Fibroblast of the aortic adventitia (primary cell): ENCODE measurements at regions not wholly inside any gene's neighbourhood (a gene's known extent, or its start where the extent isn't known, plus 50 kb on each side); places are given as distances from the start of the nearest gene placed in this dataset.

Experiments
- DNase-seq: peaks from one replicate; pipeline ENCODE4 v3.0.0-alpha.2; 2010; ENCODE audit warnings: low read depth
- H3K4me3 ChIP-seq: 2 replicates; pipeline ENCODE4 v1.5.1; 2011; ENCODE audit warnings: low read depth, mild to moderate bottlenecking, control low read depth, low read length, moderate library complexity
- TF ChIP-seq, protein P1 (sequence below): IDR thresholded peaks from 2 replicates; pipeline ENCODE4 v1.5.1; 2011; ENCODE audit warnings: mild to moderate bottlenecking, low read length, control low read depth, inconsistent platforms; ENCODE audit not compliant: insufficient read depth

DNA sequence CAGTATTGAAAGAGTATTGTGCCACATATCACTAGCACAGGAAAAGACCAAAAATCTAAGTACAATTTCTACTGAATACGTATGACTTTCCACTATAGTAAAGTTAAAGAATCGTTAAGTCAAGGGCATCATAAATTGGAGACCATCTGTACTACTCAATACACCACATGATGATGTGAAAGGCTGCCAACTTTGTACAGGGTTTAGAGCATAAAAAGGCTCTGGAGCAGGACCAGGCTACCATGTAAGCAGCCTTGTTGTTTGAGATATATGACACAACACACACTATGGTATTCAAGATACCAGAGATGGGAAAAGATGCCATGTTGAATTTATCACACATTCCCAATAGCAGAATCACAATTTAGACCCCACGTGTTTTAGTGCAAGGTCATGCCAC, 294.9 kb upstream of the TRPC5 start:
- TF ChIP-seq, protein P1, sequence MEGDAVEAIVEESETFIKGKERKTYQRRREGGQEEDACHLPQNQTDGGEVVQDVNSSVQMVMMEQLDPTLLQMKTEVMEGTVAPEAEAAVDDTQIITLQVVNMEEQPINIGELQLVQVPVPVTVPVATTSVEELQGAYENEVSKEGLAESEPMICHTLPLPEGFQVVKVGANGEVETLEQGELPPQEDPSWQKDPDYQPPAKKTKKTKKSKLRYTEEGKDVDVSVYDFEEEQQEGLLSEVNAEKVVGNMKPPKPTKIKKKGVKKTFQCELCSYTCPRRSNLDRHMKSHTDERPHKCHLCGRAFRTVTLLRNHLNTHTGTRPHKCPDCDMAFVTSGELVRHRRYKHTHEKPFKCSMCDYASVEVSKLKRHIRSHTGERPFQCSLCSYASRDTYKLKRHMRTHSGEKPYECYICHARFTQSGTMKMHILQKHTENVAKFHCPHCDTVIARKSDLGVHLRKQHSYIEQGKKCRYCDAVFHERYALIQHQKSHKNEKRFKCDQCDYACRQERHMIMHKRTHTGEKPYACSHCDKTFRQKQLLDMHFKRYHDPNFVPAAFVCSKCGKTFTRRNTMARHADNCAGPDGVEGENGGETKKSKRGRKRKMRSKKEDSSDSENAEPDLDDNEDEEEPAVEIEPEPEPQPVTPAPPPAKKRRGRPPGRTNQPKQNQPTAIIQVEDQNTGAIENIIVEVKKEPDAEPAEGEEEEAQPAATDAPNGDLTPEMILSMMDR, result no peak
- no peak for DNase-seq
- H3K4me3 ChIP-seq, result no peak overlapping the region

DNA sequence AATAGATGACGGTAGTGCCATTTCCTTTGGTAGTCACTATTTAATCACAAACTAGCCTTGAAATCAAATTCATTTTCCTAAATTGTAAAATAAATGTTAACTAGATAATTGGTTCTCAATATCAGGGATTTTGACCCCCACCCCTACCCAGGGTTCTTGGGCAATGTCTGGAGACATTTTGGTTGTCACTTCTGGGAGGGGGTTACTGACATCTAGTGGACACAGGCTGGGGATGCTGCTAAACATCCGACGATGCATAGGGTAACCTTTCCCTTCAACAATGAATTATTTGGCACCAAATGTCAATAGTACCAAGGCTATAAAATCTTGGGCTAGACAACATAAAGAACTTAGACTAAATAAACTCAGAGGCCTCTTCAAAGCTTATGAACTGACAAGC, 285.8 kb upstream of the TRPC5 start:
- TF ChIP-seq, protein P1, result no peak
- DNase-seq, result no peak
- no peak overlapping the region for H3K4me3 ChIP-seq

DNA sequence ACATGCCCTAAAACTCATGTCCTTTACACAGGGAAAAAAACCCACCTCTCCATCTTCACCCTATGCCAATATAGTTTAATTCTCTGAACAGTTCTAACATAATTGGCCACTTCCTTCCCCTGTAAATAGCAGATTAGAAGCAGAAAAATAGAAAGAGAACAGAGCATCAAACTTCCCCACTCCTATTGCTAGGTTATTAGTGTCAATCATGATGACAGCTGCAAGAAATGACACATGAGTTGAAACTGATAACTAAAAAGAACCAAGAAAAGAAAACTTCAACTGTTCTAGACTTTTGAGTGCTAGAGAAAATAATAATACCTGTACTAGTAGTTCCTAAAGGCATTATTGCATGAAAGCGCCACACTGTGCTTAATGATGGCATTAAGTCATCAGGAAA, 284.5 kb upstream of the TRPC5 start:
- DNase-seq, result no peak
- TF ChIP-seq, protein P1, result no peak
- H3K4me3 ChIP-seq, result no peak overlapping the region

DNA sequence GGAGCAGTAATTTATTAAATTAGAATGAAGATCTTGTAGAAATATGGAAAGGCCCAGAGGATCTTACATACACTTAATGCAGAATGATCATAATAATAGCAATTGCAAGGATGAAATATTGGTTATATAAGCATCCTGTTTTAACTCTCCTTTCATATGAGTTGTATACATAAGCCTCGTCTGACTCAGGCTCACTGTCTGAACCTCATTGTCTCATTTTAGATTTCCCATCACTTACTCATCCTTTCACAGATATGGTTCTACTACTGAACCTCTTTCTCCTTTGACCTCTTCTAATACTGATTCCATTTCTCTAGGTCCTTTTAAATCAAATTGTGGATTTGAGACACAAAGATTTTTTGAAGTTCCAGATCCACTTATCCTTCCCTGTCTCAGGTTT, 277.3 kb upstream of the TRPC5 start:
- TF ChIP-seq, protein P1, result no peak
- DNase-seq, result no peak
- H3K4me3 ChIP-seq, result no peak overlapping the region

- DNase-seq, result no peak
- no peak overlapping the region for H3K4me3 ChIP-seq
- TF ChIP-seq, protein P1, result no peak
Observed at GRCh38 chrX:112355931-112356330, 273.4 kb upstream of the TRPC5 start.

DNA sequence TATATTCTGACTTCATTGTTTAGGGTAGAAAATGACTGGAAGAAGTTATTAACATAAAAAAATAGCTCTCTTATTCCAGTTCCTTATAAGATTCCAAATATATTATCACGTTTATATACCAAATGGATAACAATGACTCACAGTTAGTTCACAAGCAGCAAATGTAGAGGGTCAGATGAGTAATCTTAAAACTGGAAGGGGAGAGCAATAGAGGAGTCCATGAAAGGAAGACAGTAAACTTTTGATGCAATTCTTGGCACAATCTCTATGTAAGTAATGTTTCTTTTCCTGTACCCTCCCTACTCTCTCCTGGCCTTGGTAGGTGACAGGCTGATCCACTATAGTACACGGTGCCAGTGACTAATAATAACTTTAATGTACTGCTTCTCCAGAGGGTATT, 259.0 kb upstream of the TRPC5 start:
- no peak for DNase-seq
- TF ChIP-seq, protein P1, result no peak
- no peak overlapping the region for H3K4me3 ChIP-seq

DNA sequence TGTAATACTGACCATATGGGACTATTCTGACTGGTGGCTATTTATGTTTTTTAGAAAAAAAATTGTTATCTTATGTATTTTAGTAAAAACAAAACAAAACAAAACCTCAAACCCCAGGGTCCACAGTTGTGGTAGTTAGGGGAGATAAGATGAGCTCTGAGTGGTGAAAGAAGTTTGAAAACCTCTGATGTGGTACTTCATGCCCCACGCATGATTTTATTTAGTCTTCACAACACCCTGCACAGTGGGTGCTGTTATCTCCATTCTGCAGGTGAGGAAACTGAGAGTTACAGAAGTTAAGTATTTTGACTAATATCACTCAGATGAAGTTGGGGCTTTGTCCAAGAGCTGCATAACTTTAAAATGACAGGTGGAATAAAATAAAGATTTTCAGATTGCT, 230.6 kb upstream of the TRPC5 start:
- H3K4me3 ChIP-seq, result no peak overlapping the region
- TF ChIP-seq, protein P1, result no peak
- DNase-seq, result no peak
